ENCODE measurements at regions not wholly inside any gene's neighbourhood (a gene's known extent, or its start where the extent isn't known, plus 50 kb on each side); places are given as distances from the start of the nearest gene placed in this dataset.

DNA sequence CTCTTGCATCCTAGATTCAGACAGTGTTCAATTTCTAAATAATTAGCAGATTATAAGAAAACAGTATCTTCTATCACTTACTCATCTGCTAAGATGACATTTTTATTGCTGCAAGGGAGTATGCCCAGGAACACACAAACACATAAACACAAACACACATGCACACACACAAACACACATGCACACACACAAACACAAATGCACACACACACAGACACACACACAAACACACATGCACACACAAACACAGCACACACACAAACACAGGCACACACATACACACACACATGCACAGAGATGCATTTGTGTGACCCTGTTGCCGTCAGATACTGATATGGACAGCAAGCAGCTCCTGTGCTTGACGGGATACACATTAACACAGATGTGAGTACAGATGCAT is 612.9 kb downstream of the IRX1 start:
- peaks cover 45% of the 10 kb centered on the region for H3K4me1 Mint-ChIP-seq

GRCh38 chr5:4208996-4209395 is 613.4 kb downstream of the IRX1 start:
- Mint-ChIP-seq H3K4me1 (peaks cover 49% of the 10 kb centered on the region), H3K27ac (ENCODE audit: unreplicated experiment) (peak overlapping the region; percentile 38)

More for the DNA sequence above, 612.9 kb downstream of the IRX1 start:
- H3K27me3 Mint-ChIP-seq (ENCODE audit: low read depth) = no peaks in the 10 kb centered on the region
- no peak for TF ChIP-seq CTCF (conservative IDR thresholded peaks at IDR 0.05)
- no peak for DNase-seq (ENCODE audit: low read depth, low spot score)
- H3K36me3 Mint-ChIP-seq (ENCODE audit: low read depth) = no peaks in the 10 kb centered on the region
- peaks cover 9% of the 10 kb centered on the region for H3K9me3 Mint-ChIP-seq
- H3K27ac Mint-ChIP-seq (ENCODE audit: unreplicated experiment) = no peak overlapping the region
- H3K4me3 Mint-ChIP-seq = no peak overlapping the region

DNA sequence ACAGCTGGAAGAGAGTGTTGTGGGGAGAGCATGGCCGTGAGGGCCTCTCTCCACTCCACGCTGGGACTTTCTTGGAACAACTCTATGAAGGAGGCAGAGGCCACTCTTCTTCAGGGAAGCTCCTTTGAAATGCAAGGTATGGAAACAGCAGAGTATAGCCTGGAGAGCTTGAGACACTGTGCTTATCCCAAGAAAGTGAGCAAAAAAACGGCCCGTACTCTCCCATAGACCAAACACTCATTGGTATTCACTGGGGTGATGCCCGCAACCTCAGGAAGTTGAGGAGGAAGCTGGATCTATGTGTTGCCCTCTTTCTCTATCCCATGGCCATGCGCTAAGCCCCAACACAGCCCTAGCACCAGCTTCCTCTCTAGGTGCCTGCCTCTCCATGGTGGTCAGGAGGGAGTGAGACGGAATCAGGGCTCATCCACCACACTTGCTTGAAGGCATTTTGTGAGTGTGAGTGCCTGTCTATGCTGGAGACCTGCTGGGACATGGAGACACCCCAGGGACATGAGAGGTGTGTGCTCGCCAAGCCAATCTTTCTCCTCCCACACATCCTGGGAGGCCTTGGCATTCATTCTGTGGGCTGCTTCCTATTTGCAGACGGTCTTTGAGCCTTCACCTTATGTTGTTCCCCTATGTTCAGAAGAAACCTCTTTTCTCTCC is 616.6 kb downstream of the IRX1 start:
- no peak for TF ChIP-seq CTCF (conservative IDR thresholded peaks at IDR 0.05)
- DNase-seq (ENCODE audit: low read depth, low spot score) = no peak
- peaks cover 14% of the 10 kb centered on the region for H3K9me3 Mint-ChIP-seq
- no peaks in the 10 kb centered on the region for H3K27me3 Mint-ChIP-seq (ENCODE audit: low read depth)
- no peak overlapping the region for H3K27ac Mint-ChIP-seq (ENCODE audit: unreplicated experiment)
- peaks cover 35% of the 10 kb centered on the region for H3K4me1 Mint-ChIP-seq
- H3K4me3 Mint-ChIP-seq = no peak overlapping the region
- no peaks in the 10 kb centered on the region for H3K36me3 Mint-ChIP-seq (ENCODE audit: low read depth)

More at GRCh38 chr5:4208996-4209395, 613.4 kb downstream of the IRX1 start:
- no peak for TF ChIP-seq CTCF (conservative IDR thresholded peaks at IDR 0.05)
- no peak for DNase-seq (ENCODE audit: low read depth, low spot score)
- Mint-ChIP-seq H3K27me3 (ENCODE audit: low read depth) (no peaks in the 10 kb centered on the region), H3K4me3 (no peak overlapping the region), H3K9me3 (peaks cover 9% of the 10 kb centered on the region), H3K36me3 (ENCODE audit: low read depth) (no peaks in the 10 kb centered on the region)

- peaks cover 28% of the 10 kb centered on the region for H3K4me1 Mint-ChIP-seq
- no peak for DNase-seq (ENCODE audit: low read depth, low spot score)
- H3K36me3 Mint-ChIP-seq (ENCODE audit: low read depth) = no peaks in the 10 kb centered on the region
- H3K27ac Mint-ChIP-seq (ENCODE audit: unreplicated experiment) = peak overlapping the region; percentile 21
- no peak for TF ChIP-seq CTCF (conservative IDR thresholded peaks at IDR 0.05)
- peaks cover 19% of the 10 kb centered on the region for H3K9me3 Mint-ChIP-seq
- H3K27me3 Mint-ChIP-seq (ENCODE audit: low read depth) = no peaks in the 10 kb centered on the region
- no peak overlapping the region for H3K4me3 Mint-ChIP-seq
Observed at GRCh38 chr5:4212981-4213819, 617.6 kb downstream of the IRX1 start.

DNA sequence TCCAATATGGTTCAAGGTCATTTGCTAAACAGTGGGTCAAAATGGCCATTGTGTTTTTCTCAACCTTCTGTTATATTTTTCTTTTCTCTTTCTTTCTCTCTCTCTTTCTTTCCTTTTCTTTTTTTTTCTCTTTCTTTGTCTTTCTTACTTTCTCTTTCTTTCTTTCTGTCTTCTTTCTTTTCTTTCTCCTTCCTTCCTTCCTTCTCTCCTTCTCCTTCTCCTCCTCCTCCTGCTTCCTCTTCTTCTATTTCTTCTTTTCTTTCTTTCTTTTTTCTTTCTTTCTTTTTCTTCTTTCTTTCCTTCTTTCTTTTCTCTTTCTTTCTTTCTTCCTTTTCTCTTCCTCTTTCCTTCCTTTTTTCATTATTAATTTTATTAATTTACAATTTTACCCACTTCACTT is 619.5 kb downstream of the IRX1 start:
- TF ChIP-seq CTCF (conservative IDR thresholded peaks at IDR 0.05) = no peak
- no peak for DNase-seq (ENCODE audit: low read depth, low spot score)
- Mint-ChIP-seq H3K36me3 (ENCODE audit: low read depth) (no peaks in the 10 kb centered on the region), H3K4me3 (no peak overlapping the region), H3K27me3 (ENCODE audit: low read depth) (no peaks in the 10 kb centered on the region), H3K27ac (ENCODE audit: unreplicated experiment) (no peak overlapping the region), H3K9me3 (peaks cover 12% of the 10 kb centered on the region), H3K4me1 (peaks cover 23% of the 10 kb centered on the region)

Measured in neural crest cell (in vitro differentiated cells).